NCI-H187 treated with DMSO at 0.1 percent for 48 hours (cell line): ENCODE measurements at regions not wholly inside any gene's neighbourhood (a gene's known extent, or its start where the extent isn't known, plus 50 kb on each side); places are given as distances from the start of the nearest gene placed in this dataset.
"Not testable (repeated sequence)": the region's sequence is repeated elsewhere in the genome, so short reads cannot be mapped to it uniquely, and the experiment has no call there.

Experiments
- DNase-seq: peaks from one replicate; lab custom pipeline; 2025; lab: John Stamatoyannopoulos, UW

- no peak for DNase-seq
Measured at GRCh38 chr7:9709216-9709615, 1264.5 kb upstream of the PHF14 start.

DNA sequence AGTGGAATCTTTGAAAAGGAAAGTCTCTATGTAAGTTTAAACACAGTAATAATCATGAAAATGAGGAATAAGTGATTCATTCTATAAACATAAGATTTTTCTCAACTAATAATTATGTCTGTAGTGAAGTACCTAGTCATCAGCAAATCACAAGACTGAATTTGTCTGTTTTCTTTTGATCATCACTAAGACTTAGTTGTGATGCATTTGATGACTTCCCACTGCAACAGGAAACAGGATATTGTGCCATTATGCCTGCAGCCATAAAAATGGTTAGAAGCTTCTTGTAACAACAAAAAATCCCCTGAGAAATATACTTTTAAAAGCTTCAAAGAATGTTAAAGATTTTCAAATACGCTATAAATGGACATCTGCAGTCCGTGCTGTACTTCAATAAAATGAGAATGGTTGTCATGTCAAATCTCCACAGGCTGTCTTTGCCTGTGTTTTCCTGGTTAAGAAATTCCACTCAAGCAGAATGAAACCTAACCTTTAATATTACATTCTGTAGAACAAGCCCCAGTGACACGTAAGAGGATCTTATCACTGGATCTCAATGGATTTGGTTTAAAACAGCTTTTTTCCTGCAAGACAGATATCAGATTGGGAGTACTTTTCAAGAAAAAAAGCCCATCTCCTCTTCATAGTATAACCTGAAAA is 1262.3 kb upstream of the PHF14 start:
- DNase-seq, result no peak

- peak; percentile 3 for DNase-seq
Measured at GRCh38 chr7:9718071-9718661, 1255.5 kb upstream of the PHF14 start.

GRCh38 chr7:9719303-9719702 is 1254.4 kb upstream of the PHF14 start:
- no peak for DNase-seq

DNA sequence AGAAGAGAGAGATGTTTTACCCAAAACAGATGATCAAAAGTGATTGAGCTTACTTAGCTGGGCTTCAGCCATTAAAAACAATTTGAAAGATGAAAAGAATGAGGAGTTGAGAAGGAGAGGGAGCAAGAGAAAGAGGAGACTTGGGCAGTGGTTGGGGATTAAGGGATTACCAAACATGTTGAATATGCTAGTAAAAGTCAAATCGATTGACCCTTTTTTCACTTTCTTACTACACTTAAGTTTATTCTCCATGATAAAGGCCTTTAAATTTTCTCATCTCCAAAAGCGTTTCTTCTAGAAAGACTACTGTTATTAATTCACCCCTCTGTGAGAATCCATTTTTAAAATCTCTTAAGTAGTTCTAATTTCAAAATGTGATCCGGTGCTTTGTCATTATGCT is 1254.0 kb upstream of the PHF14 start:
- no peak for DNase-seq

- not testable (repeated sequence) for DNase-seq
Measured at GRCh38 chr7:9725940-9726663, 1247.6 kb upstream of the PHF14 start.

GRCh38 chr7:9726811-9727210 is 1246.9 kb upstream of the PHF14 start:
- DNase-seq, result not testable (repeated sequence)

GRCh38 chr7:9727467-9727869 is 1246.2 kb upstream of the PHF14 start:
- DNase-seq, result not testable (repeated sequence)

- DNase-seq, result not testable (repeated sequence)
Measured at GRCh38 chr7:9728014-9728657, 1245.5 kb upstream of the PHF14 start.

DNA sequence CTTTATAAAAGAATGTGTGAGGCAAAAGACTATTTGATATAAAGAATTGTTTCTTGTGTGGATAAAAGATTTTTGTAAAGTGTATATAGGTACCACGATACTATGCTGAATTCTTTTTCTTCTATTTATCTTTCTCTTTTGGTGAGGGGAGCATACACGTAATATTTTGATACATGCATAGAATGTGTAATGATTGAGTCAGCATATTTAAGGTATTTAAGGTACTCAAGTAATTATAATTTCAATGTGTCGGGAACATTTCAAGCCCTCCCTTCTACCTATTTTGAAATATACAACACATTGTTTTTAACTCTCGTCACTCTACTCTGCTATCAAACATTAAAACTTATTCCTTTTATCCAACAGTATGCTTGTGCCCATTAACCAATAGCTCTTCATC is 1221.6 kb upstream of the PHF14 start:
- DNase-seq, result no peak

DNA sequence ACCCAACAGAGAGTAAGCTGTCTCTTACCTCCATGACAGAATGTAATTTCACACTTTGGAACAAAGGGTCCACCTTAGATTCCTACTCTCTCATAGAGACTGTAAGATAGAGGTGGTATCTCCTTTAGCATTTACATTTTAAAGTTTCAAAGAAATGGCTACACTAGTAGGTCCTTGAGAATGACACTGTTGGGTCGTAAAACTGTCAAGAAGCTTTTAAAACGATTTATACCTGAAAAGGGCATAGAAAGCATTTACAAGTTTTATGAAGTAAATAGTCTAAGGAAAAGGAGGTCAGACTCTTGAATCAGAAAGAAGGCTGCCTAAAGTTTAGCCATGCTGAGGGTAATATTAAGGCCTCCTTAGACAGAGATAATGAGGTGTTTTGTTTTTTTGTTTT is 1212.4 kb upstream of the PHF14 start:
- DNase-seq, result no peak

DNA sequence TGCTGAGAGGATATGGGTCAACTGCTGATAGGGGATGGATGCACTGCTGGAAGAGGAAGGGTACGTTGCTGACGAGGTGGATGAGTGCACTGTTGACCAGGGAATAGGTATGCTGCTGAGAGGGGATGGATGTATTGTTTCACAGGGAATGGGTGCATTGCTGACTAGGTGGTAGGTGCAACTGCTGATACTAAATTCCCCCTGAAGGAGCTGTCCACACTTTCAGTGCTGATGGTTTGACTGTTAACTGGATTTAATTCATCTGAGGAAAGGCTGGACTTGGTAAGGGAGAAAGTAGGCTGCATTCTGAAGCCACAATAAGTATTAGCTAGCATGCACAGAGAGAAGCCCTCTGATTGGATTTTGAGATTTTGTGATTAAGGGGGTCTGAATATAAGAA is 1196.8 kb upstream of the PHF14 start:
- no peak for DNase-seq

- DNase-seq, result no peak
Measured at GRCh38 chr7:9778367-9778766, 1195.3 kb upstream of the PHF14 start.

GRCh38 chr7:9781710-9782109 is 1192.0 kb upstream of the PHF14 start:
- no peak for DNase-seq

GRCh38 chr7:9782275-9782674 is 1191.4 kb upstream of the PHF14 start:
- DNase-seq, result no peak

- DNase-seq, result no peak
Measured at GRCh38 chr7:9785211-9785610, 1188.5 kb upstream of the PHF14 start.

DNA sequence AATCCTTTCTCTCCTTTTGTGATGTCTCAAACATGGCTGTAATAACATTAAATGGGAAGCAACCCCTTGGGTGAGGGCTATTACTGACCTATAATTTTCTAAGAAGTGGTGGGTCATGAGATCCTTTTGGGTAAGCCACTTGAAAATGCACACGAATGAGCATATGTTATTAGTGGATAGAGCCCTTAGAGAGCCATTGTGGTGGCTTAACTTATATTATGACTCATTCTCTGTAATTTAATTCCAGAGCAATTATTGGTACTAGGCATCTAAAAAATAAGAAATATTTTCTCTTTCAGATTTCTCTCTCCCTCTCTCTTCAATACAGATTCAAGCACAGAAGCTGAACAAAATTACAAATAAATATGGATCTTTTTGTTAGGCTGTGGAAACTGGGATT is 1177.4 kb upstream of the PHF14 start:
- DNase-seq, result no peak

GRCh38 chr7:9822458-9823290 is 1151.0 kb upstream of the PHF14 start:
- DNase-seq, result no peak

GRCh38 chr7:9835199-9835598 is 1138.5 kb upstream of the PHF14 start:
- no peak for DNase-seq

DNA sequence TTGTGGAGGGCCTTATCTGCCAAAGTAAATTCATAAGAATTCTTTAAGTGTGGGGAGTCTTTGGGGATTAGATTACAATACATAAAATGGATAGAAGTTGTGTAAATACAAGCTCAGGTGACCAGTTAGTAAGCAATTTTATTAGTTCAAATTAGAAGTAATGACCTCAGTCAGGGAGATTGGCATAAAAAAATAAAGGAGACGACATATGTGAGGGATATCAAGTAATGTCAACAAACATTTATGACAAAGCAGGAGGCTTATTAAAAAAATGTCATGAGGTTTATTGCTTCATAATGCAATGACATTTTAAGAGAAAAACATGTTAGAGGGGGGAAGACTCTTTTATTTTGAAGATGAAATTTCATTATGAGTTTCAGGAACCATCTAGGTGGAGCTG is 1137.0 kb upstream of the PHF14 start:
- DNase-seq, result no peak

GRCh38 chr7:9842301-9842700 is 1131.4 kb upstream of the PHF14 start:
- no peak for DNase-seq

GRCh38 chr7:9846902-9847301 is 1126.8 kb upstream of the PHF14 start:
- DNase-seq, result no peak
